NT2/D1 (cell line): ENCODE measurements at regions not wholly inside any gene's neighbourhood (a gene's known extent, or its start where the extent isn't known, plus 50 kb on each side); places are given as distances from the start of the nearest gene placed in this dataset.

Experiments used
- SUZ12 ChIP-seq: IDR thresholded peaks from 2 replicates; pipeline ENCODE4 v1.6.1; 2011; ENCODE audit not compliant: insufficient read length, insufficient read depth; ENCODE audit errors: extremely low read depth
- ZNF274 ChIP-seq: IDR thresholded peaks from 2 replicates; pipeline ENCODE4 v1.6.1; 2011; ENCODE audit warnings: mild to moderate bottlenecking, low read depth, low read length

DNA sequence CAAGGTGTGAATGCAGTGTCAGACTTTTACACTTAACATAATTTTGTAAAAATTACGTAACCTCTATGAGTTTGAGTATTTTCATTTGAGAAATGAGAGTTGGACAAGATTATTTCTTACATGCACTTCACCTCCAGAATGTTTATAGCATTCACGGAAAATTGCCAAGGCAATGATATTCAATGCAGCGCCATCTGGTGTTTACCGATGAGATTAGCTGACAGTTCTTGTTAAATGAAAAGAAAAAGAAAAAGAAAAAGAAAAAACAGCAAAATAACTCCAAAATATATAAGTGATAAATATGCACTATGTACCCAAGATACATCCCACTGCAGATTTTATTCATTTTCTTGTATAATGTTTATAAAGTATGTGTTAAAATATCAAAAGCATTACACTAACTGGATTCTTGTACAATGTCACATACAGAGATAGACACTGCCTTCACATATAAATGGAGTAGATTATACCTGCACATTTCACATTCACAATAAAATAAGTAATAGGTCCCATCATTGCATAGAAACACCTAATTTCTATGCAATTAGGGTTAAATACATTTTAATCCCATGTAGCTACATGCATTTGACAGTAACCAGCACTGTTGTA is 976.3 kb upstream of the FAT3 start:
- TF ChIP-seq ZNF274 = no peak
- TF ChIP-seq SUZ12 = no peak
